IgD-negative memory B cell (primary cell): ENCODE measurements at regions not wholly inside any gene's neighbourhood (a gene's known extent, or its start where the extent isn't known, plus 50 kb on each side); places are given as distances from the start of the nearest gene placed in this dataset.
"Not testable (repeated sequence)": the region's sequence is repeated elsewhere in the genome, so short reads cannot be mapped to it uniquely, and the experiment has no call there.

ENCODE experiments used
- H3K27ac Mint-ChIP-seq, 3 donors: one replicate each; pipeline ENCODE4 v1.8.0; 2020 to 2022; ENCODE audit warnings: mild to moderate bottlenecking in 3 of 3, mixed read lengths in 3 of 3, moderate library complexity in 1 of 3
- H3K27me3 Mint-ChIP-seq: one replicate; pipeline ENCODE4 v1.8.0; 2021; ENCODE audit warnings: mixed read lengths
- H3K36me3 Mint-ChIP-seq: one replicate; pipeline ENCODE4 v1.8.0; 2020; ENCODE audit warnings: mild to moderate bottlenecking, mixed read lengths
- H3K4me1 Mint-ChIP-seq, 3 donors: one replicate each; pipeline ENCODE4 v1.8.0; 2020 to 2022; ENCODE audit warnings: mixed read lengths in 3 of 3, mild to moderate bottlenecking in 1 of 3
- H3K4me3 Mint-ChIP-seq, 4 donors: one replicate each; pipeline ENCODE4 v1.8.0; 2020 to 2022; ENCODE audit warnings: mild to moderate bottlenecking in 4 of 4, mixed read lengths in 4 of 4, moderate library complexity in 3 of 4
- H3K9me3 Mint-ChIP-seq, 3 donors: one replicate each; pipeline ENCODE4 v1.8.0; 2020 to 2021; ENCODE audit warnings: mixed read lengths in 3 of 3, mild to moderate bottlenecking in 1 of 3

GRCh38 chr6:105855433-105855832 lies 230.7 kb upstream of the PRDM1 start:
- Mint-ChIP-seq H3K27ac (no peak overlapping the region), H3K27me3 (no peaks in the 10 kb centered on the region), H3K9me3 (no peaks in the 10 kb centered on the region)

GRCh38 chr6:105853979-105854378 lies 232.2 kb upstream of the PRDM1 start:
- not testable (repeated sequence) for H3K9me3 Mint-ChIP-seq, H3K4me1 Mint-ChIP-seq, H3K27ac Mint-ChIP-seq, H3K27me3 Mint-ChIP-seq, H3K36me3 Mint-ChIP-seq, H3K4me3 Mint-ChIP-seq

More at GRCh38 chr6:105855433-105855832, 230.7 kb upstream of the PRDM1 start:
- no peak overlapping the region for H3K4me3 Mint-ChIP-seq
- H3K4me1 Mint-ChIP-seq, result no peaks in the 10 kb centered on the region
- no peaks in the 10 kb centered on the region for H3K36me3 Mint-ChIP-seq

- Mint-ChIP-seq H3K36me3 (no peaks in the 10 kb centered on the region), H3K4me3 (no peak overlapping the region), H3K4me1 (no peaks in the 10 kb centered on the region), H3K9me3 (no peaks in the 10 kb centered on the region), H3K27me3 (no peaks in the 10 kb centered on the region), H3K27ac (no peak overlapping the region)
These were observed 234.5 kb upstream of the PRDM1 start for GRCh38 chr6:105851606-105852005.

GRCh38 chr6:105851113-105851580 lies 235.0 kb upstream of the PRDM1 start:
- Mint-ChIP-seq H3K9me3 (no peaks in the 10 kb centered on the region), H3K36me3 (no peaks in the 10 kb centered on the region), H3K4me3 (no peak overlapping the region), H3K27ac (no peak overlapping the region), H3K4me1 (no peaks in the 10 kb centered on the region), H3K27me3 (no peaks in the 10 kb centered on the region)

GRCh38 chr6:105850261-105851112 lies 235.6 kb upstream of the PRDM1 start:
- no peaks in the 10 kb centered on the region for H3K36me3 Mint-ChIP-seq
- H3K27ac Mint-ChIP-seq, result no peak overlapping the region
- H3K9me3 Mint-ChIP-seq, result no peaks in the 10 kb centered on the region

GRCh38 chr6:105849746-105850145 lies 236.4 kb upstream of the PRDM1 start:
- H3K9me3 Mint-ChIP-seq, result no peaks in the 10 kb centered on the region
- H3K36me3 Mint-ChIP-seq, result no peaks in the 10 kb centered on the region
- H3K4me1 Mint-ChIP-seq, result no peaks in the 10 kb centered on the region
- H3K27ac Mint-ChIP-seq, result peak overlapping the region in 1 of 3 donors; percentile 76
- H3K27me3 Mint-ChIP-seq, result no peaks in the 10 kb centered on the region
- no peak overlapping the region for H3K4me3 Mint-ChIP-seq

More at GRCh38 chr6:105850261-105851112, 235.6 kb upstream of the PRDM1 start:
- Mint-ChIP-seq H3K27me3 (no peaks in the 10 kb centered on the region), H3K4me3 (no peak overlapping the region), H3K4me1 (no peaks in the 10 kb centered on the region)

GRCh38 chr6:105847433-105847832 lies 238.7 kb upstream of the PRDM1 start:
- Mint-ChIP-seq H3K27ac (no peak overlapping the region), H3K36me3 (no peaks in the 10 kb centered on the region), H3K4me1 (no peaks in the 10 kb centered on the region), H3K9me3 (peaks cover 0 to 2% (median 0%) of the 10 kb centered on the region in 3 donors), H3K27me3 (peaks cover 3% of the 10 kb centered on the region), H3K4me3 (no peak overlapping the region)

GRCh38 chr6:105844275-105844883 lies 241.8 kb upstream of the PRDM1 start:
- Mint-ChIP-seq H3K4me3 (no peak overlapping the region), H3K27me3 (peaks cover 3% of the 10 kb centered on the region), H3K27ac (peak overlapping the region in 1 of 3 donors; percentile 51), H3K9me3 (peaks cover 0 to 2% (median 0%) of the 10 kb centered on the region in 3 donors), H3K4me1 (no peaks in the 10 kb centered on the region), H3K36me3 (peaks cover 2% of the 10 kb centered on the region)

- Mint-ChIP-seq H3K9me3 (peaks cover 0 to 2% (median 0%) of the 10 kb centered on the region in 3 donors), H3K4me1 (peaks cover 7 to 18% (median 9%) of the 10 kb centered on the region in 3 donors), H3K36me3 (peaks cover 2% of the 10 kb centered on the region), H3K27me3 (peaks cover 5% of the 10 kb centered on the region), H3K4me3 (no peak overlapping the region), H3K27ac (no peak overlapping the region)
These were observed 246.9 kb upstream of the PRDM1 start for GRCh38 chr6:105839266-105839665.

GRCh38 chr6:105838171-105838570 lies 248.0 kb upstream of the PRDM1 start:
- Mint-ChIP-seq H3K9me3 (peaks cover 0 to 1% (median 0%) of the 10 kb centered on the region in 3 donors), H3K4me3 (no peak overlapping the region), H3K27ac (no peak overlapping the region), H3K4me1 (peaks cover 7 to 22% (median 9%) of the 10 kb centered on the region in 3 donors), H3K36me3 (peaks cover 4% of the 10 kb centered on the region), H3K27me3 (peaks cover 5% of the 10 kb centered on the region)

- peak overlapping the region in 1 of 3 donors; percentile 35 for H3K27ac Mint-ChIP-seq
- peaks cover 4% of the 10 kb centered on the region for H3K36me3 Mint-ChIP-seq
- peaks cover 2% of the 10 kb centered on the region for H3K27me3 Mint-ChIP-seq
- no peaks in the 10 kb centered on the region for H3K9me3 Mint-ChIP-seq
- H3K4me3 Mint-ChIP-seq, result peak overlapping the region in 1 of 4 donors; percentile 6
- peaks cover 7 to 22% (median 9%) of the 10 kb centered on the region in 3 donors for H3K4me1 Mint-ChIP-seq
These were observed 249.2 kb upstream of the PRDM1 start for GRCh38 chr6:105836889-105837288.

GRCh38 chr6:105836379-105836778 lies 249.8 kb upstream of the PRDM1 start:
- Mint-ChIP-seq H3K4me3 (no peak overlapping the region), H3K9me3 (no peaks in the 10 kb centered on the region), H3K4me1 (peaks cover 7 to 22% (median 9%) of the 10 kb centered on the region in 3 donors), H3K27ac (peak overlapping the region in 1 of 3 donors; percentile 35), H3K27me3 (peaks cover 2% of the 10 kb centered on the region), H3K36me3 (peaks cover 1% of the 10 kb centered on the region)

- H3K27me3 Mint-ChIP-seq, result peaks cover 2% of the 10 kb centered on the region
- peaks cover 7 to 22% (median 9%) of the 10 kb centered on the region in 3 donors for H3K4me1 Mint-ChIP-seq
- H3K9me3 Mint-ChIP-seq, result no peaks in the 10 kb centered on the region
- H3K4me3 Mint-ChIP-seq, result peak overlapping the region in 2 of 4 donors; percentile 59 to 73
- H3K27ac Mint-ChIP-seq, result no peak overlapping the region
- H3K36me3 Mint-ChIP-seq, result peaks cover 1% of the 10 kb centered on the region
These were observed 250.8 kb upstream of the PRDM1 start for GRCh38 chr6:105835373-105835772.

- Mint-ChIP-seq H3K9me3 (no peaks in the 10 kb centered on the region), H3K4me3 (no peak overlapping the region), H3K27me3 (peaks cover 2% of the 10 kb centered on the region), H3K4me1 (peaks cover 7 to 22% (median 9%) of the 10 kb centered on the region in 3 donors), H3K27ac (no peak overlapping the region), H3K36me3 (peaks cover 1% of the 10 kb centered on the region)
These were observed 251.9 kb upstream of the PRDM1 start for GRCh38 chr6:105833959-105834947.
